HepG2 (cell line): ENCODE measurements at regions not wholly inside any gene's neighbourhood (a gene's known extent, or its start where the extent isn't known, plus 50 kb on each side); places are given as distances from the start of the nearest gene placed in this dataset.

Experiments
- ATAC-seq: fragments of 200-7000 bp; cut with Tn5 transposase; 3 replicates; pipeline ENCODE4 v1.9.1; 2020; ENCODE audit warnings: mild to moderate bottlenecking, moderate library complexity
- BruUV-seq: library from RNA; stranded (reverse); fragments of 400-500 nt; replicated peaks from 2 replicates; lab custom pipeline; 2021; lab: Mats Ljungman, UMichigan
- CTCF ChIA-PET: fragments of 300-600 bp; formaldehyde crosslinking; extraction: SDS; loops from one replicate; lab custom pipeline; 2021; ENCODE audit warnings: low total read pairs, inconsistent platforms, low intra/inter-chr PET ratio; lab: Yijun Ruan, JAX
- POLR2A ChIA-PET: fragments of 350-600 bp; sonication (Branson Sonifier 250); formaldehyde crosslinking; loops from one replicate; lab custom pipeline; 2020; ENCODE audit warnings: antibody characterized with exemption, inconsistent platforms; lab: Yijun Ruan, JAX
- DNase-seq: peaks from one replicate; pipeline ENCODE4 v3.0.0-alpha.2; 2015; ENCODE audit warnings: low spot score
- FAIRE-seq: peaks from 3 replicates; lab custom pipeline; 2011; peaks lifted over from hg19 to GRCh38; lab: Jason Lieb, UNC
- H2AFZ ChIP-seq: one replicate; pipeline ENCODE4 v1.6.1; 2011; ENCODE audit warnings: low read length, inconsistent platforms
- H3K27ac ChIP-seq: fragments of 300-600 bp; 3 replicates; pipeline ENCODE4 v1.8.0; 2011; ENCODE audit warnings: mixed run types, mild to moderate bottlenecking, mixed read lengths, low read length, inconsistent platforms; ENCODE audit not compliant: insufficient read depth; ENCODE audit errors: extremely low read length
- H3K27me3 ChIP-seq, 2 experiments: fragments of 200-600 bp in 1 of 2; 2 replicates in 1 of 2; 3 replicates in 1 of 2; pipeline versions ENCODE4 v1.6.0 to v1.8.0; 2011; ENCODE audit warnings: low read length in 2 of 2, mild to moderate bottlenecking in 2 of 2, moderate library complexity in 2 of 2, inconsistent platforms in 1 of 2; ENCODE audit not compliant: insufficient read depth in 2 of 2, control insufficient read depth in 1 of 2
- H3K36me3 ChIP-seq, 2 experiments: fragments of 200-600 bp in 1 of 2; replicated peaks in 1 of 2; 2 replicates in 1 of 2; 3 replicates in 1 of 2; pipeline versions ENCODE4 v1.5.1 to v1.8.0; 2011; ENCODE audit warnings: low read length in 2 of 2, inconsistent platforms in 1 of 2; ENCODE audit not compliant: insufficient read depth in 2 of 2, control insufficient read depth in 1 of 2
- H3K4me1 ChIP-seq: 2 replicates; pipeline ENCODE4 v1.5.1; 2012; ENCODE audit warnings: low read length, inconsistent platforms; ENCODE audit not compliant: insufficient read depth
- H3K4me2 ChIP-seq: 2 replicates; pipeline ENCODE4 v1.6.0; 2011; ENCODE audit warnings: low read depth, low read length, inconsistent platforms
- H3K4me3 ChIP-seq, 3 experiments: fragments of 200-600 bp in 1 of 3; sonication (generic), shearing (Covaris generic) in 1 of 3; replicated peaks in 1 of 3; 2 replicates each; pipeline ENCODE4 v1.5.1; 2011 to 2016; ENCODE audit warnings: low read length in 3 of 3, inconsistent platforms in 2 of 3, low read depth in 2 of 3, mild to moderate bottlenecking in 2 of 3, control low read depth in 1 of 3, mixed read lengths in 1 of 3; ENCODE audit not compliant: insufficient read depth in 1 of 3
- H3K79me2 ChIP-seq: one replicate; pipeline ENCODE4 v1.6.1; 2011; ENCODE audit warnings: low read length, inconsistent platforms; ENCODE audit not compliant: insufficient read depth
- H3K9ac ChIP-seq: 2 replicates; pipeline ENCODE4 v1.6.0; 2011; ENCODE audit warnings: mild to moderate bottlenecking, low read depth, low read length, inconsistent platforms; ENCODE audit not compliant: insufficient read depth
- H3K9me3 ChIP-seq: 2 replicates; pipeline ENCODE4 v1.5.1; 2012; ENCODE audit warnings: mild to moderate bottlenecking, low read length
- H4K20me1 ChIP-seq: 2 replicates; pipeline ENCODE4 v1.6.0; 2011; ENCODE audit warnings: inconsistent platforms, mild to moderate bottlenecking, low read length, moderate library complexity; ENCODE audit not compliant: insufficient read depth
- ATF3 ChIP-seq: sonication (generic); formaldehyde crosslinking; IDR thresholded peaks from 2 replicates; pipeline ENCODE4 v1.4.0; 2020; ENCODE audit warnings: missing genetic modification reagents
- BORCS8-MEF2B ChIP-seq: sonication (generic); formaldehyde crosslinking; IDR thresholded peaks from 2 replicates; pipeline ENCODE4 v1.8.0; 2022; ENCODE audit warnings: mild to moderate bottlenecking, missing genetic modification reagents
- EED ChIP-seq: sonication (generic); formaldehyde crosslinking; IDR thresholded peaks from 2 replicates; pipeline ENCODE4 v1.5.0; 2020; ENCODE audit warnings: mild to moderate bottlenecking, missing genetic modification reagents
- MATR3 ChIP-seq: sonication (generic); formaldehyde crosslinking; IDR thresholded peaks from 2 replicates; pipeline ENCODE4 v1.4.0; 2020; ENCODE audit warnings: missing genetic modification reagents
- PRPF4 ChIP-seq: fragments of 200-400 bp; formaldehyde crosslinking; IDR thresholded peaks from 2 replicates; pipeline ENCODE4 v1.6.1; 2016; ENCODE audit warnings: low read length, low read depth; ENCODE audit not compliant: poor library complexity, severe bottlenecking
- RORA ChIP-seq: sonication (generic); formaldehyde crosslinking; IDR thresholded peaks from 2 replicates; pipeline ENCODE4 v1.5.0; 2020; ENCODE audit warnings: mild to moderate bottlenecking, missing genetic modification reagents, moderate library complexity
- ZBTB7B ChIP-seq: sonication (generic); formaldehyde crosslinking; IDR thresholded peaks from 2 replicates; pipeline ENCODE4 v1.4.0; 2020; ENCODE audit warnings: missing genetic modification reagents
- ZNF280B ChIP-seq: sonication (generic); formaldehyde crosslinking; IDR thresholded peaks from 2 replicates; pipeline ENCODE4 v1.5.0; 2020; ENCODE audit warnings: missing genetic modification reagents, mild to moderate bottlenecking, borderline replicate concordance
- ZNF317 ChIP-seq: sonication (generic); formaldehyde crosslinking; IDR thresholded peaks from 2 replicates; pipeline ENCODE4 v1.5.0; 2020; ENCODE audit warnings: mild to moderate bottlenecking, missing genetic modification reagents
- WGBS: methylation state at CpG from one replicate; pipeline ENCODE4 v1.1.6; 2017; ENCODE audit warnings: low lambda C conversion rate; 5-methylcytosine and 5-hydroxymethylcytosine counted together
- in situ Hi-C: cut with HindIII; loops from 2 replicates; pipeline ENCODE4 v1.10.0; 2017; ENCODE audit warnings: low pct_unique_long_range_greater_than_20kb; ENCODE audit not compliant: extremely low pct_ligation_motif_present
- intact Hi-C: fragments of 100-400 bp; cut with micrococcal nuclease; formaldehyde crosslinking; loops from one replicate; pipeline ENCODE4 v1.10.0; 2022; ENCODE audit not compliant: unreplicated experiment

- Histone ChIP-seq H4K20me1 (no peaks in the 10 kb centered on the region), H3K4me2 (no peak overlapping the region), H3K9ac (no peak overlapping the region), H3K9me3 (peaks cover 24% of the 10 kb centered on the region), H3K27ac (no peak overlapping the region), H3K4me3 (no peak overlapping the region)
- ATAC-seq, result no peak
- no TSS peak for BruUV-seq
- CTCF ChIA-PET, result no interaction called here
- no peak for TF ChIP-seq ZBTB7B (CRISPR knock-in tag)
- no peak for TF ChIP-seq RORA (CRISPR knock-in tag)
- no peak for TF ChIP-seq BORCS8-MEF2B (CRISPR knock-in tag)
- TF ChIP-seq ZNF280B (CRISPR knock-in tag), result no peak
- TF ChIP-seq MATR3 (CRISPR knock-in tag), result no peak
- TF ChIP-seq ZNF317 (CRISPR knock-in tag), result no peak
- no peak for TF ChIP-seq EED (CRISPR knock-in tag)
- TF ChIP-seq ATF3 (CRISPR knock-in tag), result no peak
- no peak for TF ChIP-seq PRPF4
- TF ChIP-seq, all 625 proteins: peak for 0
- POLR2A ChIA-PET, result no interaction called here
- intact Hi-C loops, result no loop called here
- Histone ChIP-seq H3K27me3 (no peaks in the 10 kb centered on the region), H3K4me1 (no peaks in the 10 kb centered on the region), H3K79me2 (no peaks in the 10 kb centered on the region), H3K36me3 (no peaks in the 10 kb centered on the region), H2AFZ (no peak overlapping the region)
- 7% methylated on average over 2 of the region's 3 CpGs for WGBS
- in situ Hi-C loops, result no loop called here
- DNase-seq, result no peak
- no peak for FAIRE-seq
Measured at GRCh38 chr13:105497597-105497996, 1037.9 kb downstream of the EFNB2 start.
